GM18861 (cell line): ENCODE measurements at regions not wholly inside any gene's neighbourhood (a gene's known extent, or its start where the extent isn't known, plus 50 kb on each side); places are given as distances from the start of the nearest gene placed in this dataset.
"Not testable (repeated sequence)": the region's sequence is repeated elsewhere in the genome, so short reads cannot be mapped to it uniquely, and the experiment has no call there.

ENCODE experiments used
- ATAC-seq: cut with Tn5 transposase; IDR thresholded peaks from one replicate; pipeline ENCODE4 v1.9.1; 2021; ENCODE audit not compliant: unreplicated experiment

DNA sequence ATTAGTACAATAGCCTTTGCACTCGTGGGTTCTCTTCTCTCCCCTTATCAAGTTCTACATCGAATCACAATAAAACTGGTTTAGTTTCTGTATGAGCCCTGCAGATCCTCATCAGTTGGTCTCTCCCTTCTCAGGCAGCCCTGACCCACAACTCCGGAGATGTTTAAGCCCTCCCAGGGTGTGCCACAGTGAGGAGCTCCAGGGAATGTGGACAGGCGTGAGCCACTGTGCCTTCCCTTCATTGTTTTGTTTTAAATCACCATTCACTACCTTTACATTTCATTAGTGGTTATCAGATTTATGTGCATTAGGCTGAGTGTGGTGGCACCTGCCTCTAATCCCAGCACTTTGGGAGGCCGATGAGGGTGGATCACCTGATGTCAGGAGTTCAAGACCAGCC is 133.2 kb downstream of the LARP7 start:
- ATAC-seq = no peak

DNA sequence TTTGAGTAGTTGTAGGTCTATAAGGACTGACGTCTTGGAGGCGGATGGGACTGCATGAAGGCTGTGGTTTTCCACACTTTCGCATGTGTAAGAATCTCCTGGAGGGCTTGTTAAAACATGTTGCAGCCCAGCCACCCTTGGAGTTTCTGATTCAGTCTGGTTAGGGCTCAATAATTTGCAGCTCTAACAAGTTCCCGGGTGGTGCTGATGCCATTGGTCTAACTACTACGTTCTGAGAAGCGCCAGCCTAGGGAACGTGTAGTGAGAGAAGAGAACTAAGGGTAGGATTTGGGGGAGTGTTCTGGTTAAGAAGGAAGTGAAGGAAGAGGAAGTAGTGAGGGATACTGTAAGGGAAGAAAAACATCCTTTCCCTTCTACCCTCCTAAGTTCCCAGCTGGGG is 138.9 kb downstream of the LARP7 start:
- ATAC-seq = no peak

- no peak for ATAC-seq
Measured at GRCh38 chr4:112776535-112776934, 139.6 kb downstream of the LARP7 start.

DNA sequence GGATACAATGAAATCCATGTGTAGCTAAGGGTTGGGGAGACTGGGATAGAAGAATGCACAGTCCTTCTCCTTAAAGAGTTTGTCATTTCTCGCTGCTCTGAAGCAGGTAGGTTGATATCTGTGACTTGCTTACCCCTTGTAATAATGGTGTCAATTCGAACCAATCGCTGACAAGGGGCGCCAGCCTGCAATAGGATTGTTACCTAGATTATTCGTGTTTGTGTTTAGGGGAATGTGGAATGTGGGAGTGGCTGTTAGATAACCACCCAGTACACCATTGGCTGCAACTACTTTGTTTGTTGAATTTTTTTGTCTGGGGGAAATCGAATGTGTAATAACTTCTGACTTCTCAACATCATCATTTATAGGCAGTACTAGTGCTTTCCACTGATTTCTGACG is 141.6 kb downstream of the LARP7 start:
- no peak for ATAC-seq

GRCh38 chr4:112793033-112793432 is 156.1 kb downstream of the LARP7 start:
- no peak for ATAC-seq

DNA sequence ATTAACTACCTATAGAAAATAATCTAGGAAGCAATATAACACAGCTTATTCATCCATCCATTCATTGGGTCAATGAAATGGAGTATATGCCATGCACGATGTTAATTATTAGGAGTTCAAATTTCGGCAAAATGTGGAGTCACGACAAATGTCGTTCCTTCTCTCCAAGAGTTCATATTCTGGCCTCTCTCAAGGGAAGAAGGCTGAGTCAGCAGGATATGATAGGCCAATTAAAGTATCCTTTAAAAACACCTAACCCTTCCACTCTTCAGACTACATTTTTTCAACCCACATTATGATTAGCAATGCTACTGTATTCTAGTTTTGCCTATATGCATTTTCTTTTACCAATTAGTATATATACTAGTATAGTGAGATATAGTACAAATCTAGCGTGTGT is 163.1 kb downstream of the LARP7 start:
- ATAC-seq = no peak

GRCh38 chr4:112801341-112801740 is 164.4 kb downstream of the LARP7 start:
- no peak for ATAC-seq

GRCh38 chr4:112802780-112803179 is 165.8 kb downstream of the LARP7 start:
- ATAC-seq = no peak

DNA sequence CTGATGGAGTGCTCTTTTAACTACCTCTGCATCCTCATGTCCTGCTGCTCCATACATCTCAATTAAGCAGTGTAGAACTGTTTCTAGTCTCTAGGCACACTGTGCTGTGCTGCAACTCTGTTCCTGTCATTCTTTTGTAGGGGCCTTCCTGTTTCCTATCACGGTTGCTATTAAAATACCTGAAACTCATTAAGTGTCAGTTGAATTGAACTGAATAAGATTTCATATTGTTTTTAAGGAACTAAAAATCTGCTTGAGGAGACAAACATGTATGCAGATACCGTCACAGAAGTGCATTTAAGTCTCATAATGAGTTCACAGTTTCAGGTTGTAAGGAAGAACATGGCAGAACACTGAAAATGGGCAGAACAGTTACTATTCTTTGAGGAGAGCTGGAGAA is 170.1 kb downstream of the LARP7 start:
- no peak for ATAC-seq

- ATAC-seq = no peak
Measured at GRCh38 chr4:112808001-112808400, 171.1 kb downstream of the LARP7 start.

GRCh38 chr4:112813790-112814189 is 176.8 kb downstream of the LARP7 start:
- peak; percentile 33 for ATAC-seq

- ATAC-seq = peak; percentile 95
Measured at GRCh38 chr4:112817933-112818593, 181.1 kb downstream of the LARP7 start.

- no peak for ATAC-seq
Measured at GRCh38 chr4:112818594-112818965, 181.6 kb downstream of the LARP7 start.

- no peak for ATAC-seq
Measured at GRCh38 chr4:112819729-112820128, 182.8 kb downstream of the LARP7 start.

- no peak for ATAC-seq
Measured at GRCh38 chr4:112823156-112823555, 186.2 kb downstream of the LARP7 start.

DNA sequence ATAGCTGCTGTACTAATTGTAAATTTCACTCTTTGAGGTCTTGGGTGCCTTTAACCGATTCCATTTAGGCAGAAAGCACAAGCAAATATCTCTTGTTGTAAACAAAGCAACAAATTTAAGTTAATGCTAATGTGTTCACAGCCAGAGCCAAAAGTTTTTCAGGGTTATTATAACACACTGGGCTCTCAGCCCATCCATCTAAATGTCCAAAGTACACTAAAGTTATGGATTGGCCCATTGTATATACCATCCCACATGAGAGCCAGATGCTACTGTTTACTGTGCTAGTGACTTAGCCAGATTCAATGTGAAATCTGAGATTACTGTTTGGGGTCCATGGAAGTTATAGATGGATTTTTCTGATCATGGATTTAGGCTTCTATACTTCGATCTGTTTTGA is 186.7 kb downstream of the LARP7 start:
- no peak for ATAC-seq

- no peak for ATAC-seq
Measured at GRCh38 chr4:112830753-112831386, 193.9 kb downstream of the LARP7 start.

GRCh38 chr4:112832493-112832892 is 195.6 kb downstream of the LARP7 start:
- ATAC-seq = no peak

DNA sequence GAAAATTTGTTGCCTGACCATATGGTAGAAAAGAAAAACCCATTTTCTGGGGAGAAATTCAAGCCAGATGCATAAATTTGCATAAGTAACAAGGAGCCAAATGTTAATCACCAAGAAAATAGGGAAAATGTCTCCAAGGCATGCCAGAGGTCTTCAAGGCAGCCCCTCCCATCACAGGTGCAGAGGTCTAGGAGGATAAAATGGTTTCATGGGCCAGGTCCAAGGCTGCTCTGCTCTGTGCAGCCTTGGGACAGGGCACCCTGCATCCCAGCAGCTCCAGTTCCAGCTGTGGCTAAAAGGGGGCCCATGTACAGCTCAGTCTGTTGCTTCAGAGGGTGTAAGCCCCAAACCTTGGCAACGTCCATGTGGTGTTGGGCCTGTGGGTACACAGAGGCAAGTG is 200.0 kb downstream of the LARP7 start:
- ATAC-seq = no peak

DNA sequence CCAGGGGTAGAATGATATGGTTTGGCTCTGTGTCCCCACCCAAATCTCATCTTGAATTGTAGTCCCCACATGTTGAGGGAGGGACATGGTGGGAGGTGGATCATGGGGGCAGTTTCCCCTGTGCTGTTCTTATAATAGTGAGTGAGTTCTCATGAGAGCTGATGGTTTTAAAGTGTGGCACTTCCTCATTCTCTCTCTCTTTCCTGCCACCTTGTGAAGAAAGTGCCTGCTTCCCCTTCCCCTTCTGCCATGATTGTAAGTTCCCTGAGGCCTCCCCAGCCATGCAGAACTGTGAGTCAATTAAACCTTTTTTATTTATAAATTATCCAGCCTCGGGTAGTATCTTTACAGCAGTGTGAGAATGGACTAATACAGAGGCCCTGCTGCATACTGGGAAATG is 201.1 kb downstream of the LARP7 start:
- ATAC-seq = not testable (repeated sequence)

DNA sequence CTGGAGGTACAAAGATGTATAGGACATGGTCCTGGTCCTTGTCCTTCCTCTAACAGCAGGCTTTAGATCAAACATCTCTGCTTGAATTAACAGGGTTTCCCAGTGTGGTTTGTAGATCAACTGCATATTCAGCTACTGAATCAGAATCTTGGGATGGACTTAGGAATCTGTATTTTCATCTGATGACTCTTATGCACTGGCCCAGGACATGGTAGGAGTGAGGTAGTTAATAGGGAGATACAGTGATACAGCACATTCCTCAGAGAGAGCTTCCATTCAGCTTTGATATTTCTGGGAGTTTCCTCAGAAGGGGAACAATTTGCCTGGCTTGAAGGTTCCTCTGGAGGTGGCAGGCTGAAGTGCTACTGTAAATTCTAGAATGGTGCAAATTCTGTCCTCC is 203.1 kb downstream of the LARP7 start:
- no peak for ATAC-seq

DNA sequence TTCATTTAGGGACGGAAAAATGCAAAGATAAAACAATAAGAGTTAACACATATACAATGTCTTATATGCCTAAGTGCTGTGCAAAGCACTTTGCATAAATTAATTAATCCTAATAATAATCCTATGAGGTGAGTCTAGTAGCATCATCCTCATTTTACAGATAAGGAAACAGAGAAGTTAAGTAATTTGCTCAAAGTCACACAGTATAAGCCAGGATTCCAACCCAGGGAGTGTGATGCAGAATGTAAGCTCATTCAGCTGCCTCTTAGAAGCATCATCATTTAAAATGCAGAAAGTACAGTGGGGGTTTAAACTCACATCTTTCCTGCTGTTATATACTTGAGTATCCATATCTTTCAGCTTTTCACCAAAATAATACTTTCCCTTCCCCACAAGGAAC is 203.7 kb downstream of the LARP7 start:
- no peak for ATAC-seq

DNA sequence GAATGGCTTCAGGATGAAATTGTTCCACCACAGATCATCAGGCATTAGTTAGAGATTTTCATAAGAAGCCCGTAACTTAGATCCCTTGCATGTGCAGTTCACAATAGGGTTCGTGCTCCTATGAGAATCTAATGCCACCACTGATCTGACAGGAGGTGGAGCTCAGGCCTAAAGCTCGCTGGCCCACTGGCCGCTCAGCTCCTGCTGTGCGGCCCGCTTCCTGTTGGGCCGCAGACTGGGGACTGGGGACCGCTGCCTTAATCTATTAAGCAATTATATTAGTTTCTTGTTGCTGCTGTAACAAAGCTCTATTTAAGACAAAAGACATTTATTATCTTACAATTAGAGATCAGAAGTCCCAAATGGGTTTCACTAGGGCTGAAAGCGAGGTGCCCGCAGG is 205.6 kb downstream of the LARP7 start:
- ATAC-seq = no peak
